IgD-negative memory B cell (primary cell): ENCODE measurements at regions not wholly inside any gene's neighbourhood (a gene's known extent, or its start where the extent isn't known, plus 50 kb on each side); places are given as distances from the start of the nearest gene placed in this dataset.

Experiments used
- H3K27ac Mint-ChIP-seq, 3 donors: one replicate each; pipeline ENCODE4 v1.8.0; 2020 to 2022; ENCODE audit warnings: mild to moderate bottlenecking in 3 of 3, mixed read lengths in 3 of 3, moderate library complexity in 1 of 3
- H3K27me3 Mint-ChIP-seq: one replicate; pipeline ENCODE4 v1.8.0; 2021; ENCODE audit warnings: mixed read lengths
- H3K36me3 Mint-ChIP-seq: one replicate; pipeline ENCODE4 v1.8.0; 2020; ENCODE audit warnings: mild to moderate bottlenecking, mixed read lengths
- H3K4me1 Mint-ChIP-seq, 3 donors: one replicate each; pipeline ENCODE4 v1.8.0; 2020 to 2022; ENCODE audit warnings: mixed read lengths in 3 of 3, mild to moderate bottlenecking in 1 of 3
- H3K4me3 Mint-ChIP-seq, 4 donors: one replicate each; pipeline ENCODE4 v1.8.0; 2020 to 2022; ENCODE audit warnings: mild to moderate bottlenecking in 4 of 4, mixed read lengths in 4 of 4, moderate library complexity in 3 of 4
- H3K9me3 Mint-ChIP-seq, 3 donors: one replicate each; pipeline ENCODE4 v1.8.0; 2020 to 2021; ENCODE audit warnings: mixed read lengths in 3 of 3, mild to moderate bottlenecking in 1 of 3

DNA sequence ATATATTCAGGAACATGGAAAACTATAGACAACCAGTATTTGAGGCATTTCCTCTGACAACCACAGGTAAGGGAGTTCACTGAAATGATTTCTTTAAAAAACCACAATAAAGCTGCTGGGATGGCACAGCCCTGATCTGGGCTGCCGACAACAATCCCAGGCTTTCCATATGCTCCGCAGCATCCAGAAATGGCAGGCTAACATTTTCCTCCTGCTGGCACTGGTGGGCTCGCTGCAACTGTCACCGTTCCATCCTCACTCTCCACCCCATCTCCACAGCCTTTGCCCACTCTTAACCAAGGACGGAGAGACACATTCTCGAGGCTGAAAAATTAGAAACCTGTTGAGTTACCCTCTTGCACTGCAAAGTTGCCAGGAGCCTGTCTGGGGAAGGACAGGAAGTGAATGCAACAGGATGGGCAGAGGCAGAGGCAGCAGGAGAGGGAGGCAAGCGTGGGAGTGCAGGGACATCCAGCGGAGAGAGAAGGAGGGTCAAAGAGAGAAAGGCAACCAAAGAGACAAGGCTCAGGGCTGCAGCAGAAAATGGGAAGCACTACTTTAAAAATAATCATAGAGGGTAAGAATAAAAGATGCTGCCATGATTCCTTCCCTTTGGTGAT is 79.0 kb upstream of the ARRDC4 start:
- Mint-ChIP-seq H3K9me3 (peaks cover 0 to 8% (median 2%) of the 10 kb centered on the region in 3 donors), H3K27ac (no peak overlapping the region)

GRCh38 chr15:97884513-97885131 is 75.9 kb upstream of the ARRDC4 start:
- Mint-ChIP-seq H3K27me3 (no peaks in the 10 kb centered on the region), H3K4me1 (no peaks in the 10 kb centered on the region), H3K27ac (no peak overlapping the region), H3K36me3 (no peaks in the 10 kb centered on the region), H3K4me3 (no peak overlapping the region), H3K9me3 (peaks cover 0 to 8% (median 3%) of the 10 kb centered on the region in 3 donors)

More for the DNA sequence above, 79.0 kb upstream of the ARRDC4 start:
- no peaks in the 10 kb centered on the region for H3K27me3 Mint-ChIP-seq
- H3K36me3 Mint-ChIP-seq: no peaks in the 10 kb centered on the region
- H3K4me1 Mint-ChIP-seq: no peaks in the 10 kb centered on the region
- no peak overlapping the region for H3K4me3 Mint-ChIP-seq

DNA sequence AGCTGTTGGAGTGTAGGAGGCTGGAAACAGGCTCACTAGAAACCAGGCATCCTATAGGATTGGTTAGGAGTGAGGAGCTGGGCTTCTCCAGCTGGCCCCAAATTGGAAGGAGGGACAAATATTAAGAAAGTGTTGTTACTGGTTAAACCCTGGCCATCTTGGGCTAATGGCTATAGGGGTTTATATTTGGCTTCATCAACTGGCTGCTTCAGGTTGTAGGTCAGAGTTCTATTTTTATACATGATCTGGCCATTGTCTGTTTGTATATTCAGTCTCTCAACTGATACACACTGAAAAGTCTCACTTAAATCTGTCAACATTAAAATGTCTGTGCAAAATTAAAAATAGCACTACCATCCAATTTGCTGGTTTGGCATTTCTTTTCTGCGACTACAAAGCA is 70.2 kb upstream of the ARRDC4 start:
- no peaks in the 10 kb centered on the region for H3K4me1 Mint-ChIP-seq
- no peak overlapping the region for H3K27ac Mint-ChIP-seq
- H3K36me3 Mint-ChIP-seq: no peaks in the 10 kb centered on the region
- H3K4me3 Mint-ChIP-seq: no peak overlapping the region
- H3K27me3 Mint-ChIP-seq: no peaks in the 10 kb centered on the region
- peaks cover 0 to 3% (median under 1%) of the 10 kb centered on the region in 3 donors for H3K9me3 Mint-ChIP-seq

DNA sequence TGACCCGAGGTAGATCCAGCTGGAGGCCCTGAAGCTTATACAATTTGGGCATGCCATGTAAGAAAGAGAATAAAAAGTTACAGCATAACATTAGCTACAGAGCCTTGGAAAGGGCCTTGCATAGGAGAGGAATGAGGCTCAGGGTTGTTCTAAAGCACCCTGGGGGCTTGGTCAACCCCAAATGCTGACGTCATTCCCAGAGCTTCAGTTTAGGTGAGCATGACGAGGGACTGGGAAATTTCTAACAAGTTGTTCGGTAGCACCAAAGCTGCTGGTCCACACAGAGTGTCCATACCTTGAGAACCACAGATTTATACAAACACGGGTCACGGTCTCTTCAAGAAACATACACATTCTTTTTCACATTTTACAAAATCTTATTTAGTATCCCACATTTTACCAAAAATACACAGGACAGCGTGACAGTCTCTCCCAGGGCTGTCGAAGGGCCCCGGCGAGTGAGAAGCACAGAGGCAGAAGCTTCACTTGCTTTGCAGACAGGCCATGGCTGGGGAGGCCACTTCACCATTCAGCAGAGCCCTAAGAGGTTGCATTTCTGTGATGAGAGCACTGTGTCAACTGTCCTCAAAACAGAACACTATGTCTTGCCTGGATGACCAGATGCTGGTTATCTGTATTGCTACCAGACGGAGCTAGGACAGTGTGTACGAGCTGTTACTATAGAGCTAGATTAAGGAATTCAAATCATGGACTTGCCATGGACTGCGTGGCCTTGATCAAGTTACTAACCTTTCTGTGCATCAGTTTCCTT is 68.2 kb upstream of the ARRDC4 start:
- H3K4me3 Mint-ChIP-seq: no peak overlapping the region
- no peaks in the 10 kb centered on the region for H3K4me1 Mint-ChIP-seq
- no peak overlapping the region for H3K27ac Mint-ChIP-seq
- no peaks in the 10 kb centered on the region for H3K27me3 Mint-ChIP-seq
- H3K9me3 Mint-ChIP-seq: peaks cover 0 to 3% (median 2%) of the 10 kb centered on the region in 3 donors
- H3K36me3 Mint-ChIP-seq: no peaks in the 10 kb centered on the region

- Mint-ChIP-seq H3K27ac (peak overlapping the region in 1 of 3 donors; percentile 7), H3K4me1 (no peaks in the 10 kb centered on the region), H3K9me3 (peaks cover 0 to 3% (median 2%) of the 10 kb centered on the region in 3 donors), H3K4me3 (no peak overlapping the region), H3K27me3 (no peaks in the 10 kb centered on the region), H3K36me3 (no peaks in the 10 kb centered on the region)
Measured at GRCh38 chr15:97893967-97894366, 66.5 kb upstream of the ARRDC4 start.

DNA sequence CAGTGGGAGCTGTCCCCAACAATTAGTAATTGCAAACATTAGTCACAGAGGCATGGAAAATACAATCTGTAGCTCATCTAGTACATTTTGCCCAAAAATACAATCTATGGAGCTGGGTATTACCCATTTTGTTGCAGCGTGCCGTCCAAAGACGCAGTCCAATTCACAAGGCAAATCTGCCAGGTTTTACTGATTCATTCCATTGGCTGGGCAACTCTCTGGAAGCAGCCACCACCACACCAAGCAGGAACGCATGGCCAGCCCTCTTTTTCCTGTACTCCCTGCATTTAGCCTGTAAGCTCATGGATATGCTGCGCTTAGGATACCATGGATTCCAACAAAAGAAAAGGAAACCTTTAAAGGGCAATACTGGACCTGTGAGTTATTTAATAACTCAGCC is 60.5 kb upstream of the ARRDC4 start:
- Mint-ChIP-seq H3K9me3 (peaks cover 0 to 2% (median 0%) of the 10 kb centered on the region in 3 donors), H3K27me3 (peaks cover 4% of the 10 kb centered on the region), H3K36me3 (no peaks in the 10 kb centered on the region), H3K4me3 (no peak overlapping the region), H3K27ac (no peak overlapping the region), H3K4me1 (no peaks in the 10 kb centered on the region)

DNA sequence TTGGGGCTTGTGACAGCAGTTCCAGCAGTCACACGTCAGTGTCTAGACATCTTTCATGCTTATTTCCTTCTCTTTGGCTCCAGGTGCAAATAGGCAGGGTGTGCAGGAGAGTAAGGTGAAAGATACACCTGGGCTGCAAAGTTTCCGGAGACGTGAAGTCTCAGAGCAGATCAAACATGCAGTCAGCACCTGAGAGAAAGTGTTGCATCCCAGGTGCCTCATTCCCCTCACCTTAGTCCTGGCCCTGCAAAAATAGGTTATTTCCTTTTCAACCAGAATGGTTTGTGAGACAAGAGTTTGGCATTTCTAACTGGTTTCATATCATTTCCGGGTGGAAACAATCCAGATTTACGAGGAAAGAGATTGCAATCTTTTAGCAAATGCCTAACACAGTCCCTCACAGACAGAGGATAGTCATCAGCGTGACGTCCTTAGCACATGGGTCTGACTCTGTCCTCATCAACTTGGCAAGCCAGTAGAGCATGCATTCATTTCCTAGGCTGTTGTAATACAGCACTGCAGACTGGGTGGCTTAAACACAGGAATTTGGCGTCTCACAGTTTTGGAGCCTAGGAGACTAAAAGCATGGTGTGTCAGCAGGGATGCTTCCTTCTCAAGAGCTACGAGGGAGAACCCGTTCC is 58.2 kb upstream of the ARRDC4 start:
- H3K4me1 Mint-ChIP-seq: no peaks in the 10 kb centered on the region
- no peaks in the 10 kb centered on the region for H3K36me3 Mint-ChIP-seq
- H3K27me3 Mint-ChIP-seq: peaks cover 4% of the 10 kb centered on the region

DNA sequence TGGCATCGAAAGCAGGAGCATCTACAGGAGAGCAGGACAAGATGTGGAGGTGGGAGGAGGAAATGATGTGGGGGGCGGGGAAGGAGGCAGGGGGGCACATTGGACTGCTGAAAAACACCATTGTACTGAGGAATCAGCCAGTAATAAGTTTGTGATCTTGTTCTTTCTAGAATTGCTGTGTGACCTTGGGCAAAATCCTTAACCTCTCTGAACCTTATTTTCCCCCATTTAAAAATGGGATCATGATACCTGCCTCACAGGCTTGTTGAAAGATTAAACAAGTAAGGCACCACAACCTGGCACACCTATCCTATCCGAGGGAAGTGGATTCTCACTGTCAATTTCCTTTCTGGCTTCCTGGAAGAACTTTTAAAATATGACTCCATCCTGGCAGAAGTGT is 56.9 kb upstream of the ARRDC4 start:
- H3K27ac Mint-ChIP-seq: no peak overlapping the region
- H3K27me3 Mint-ChIP-seq: peaks cover 4% of the 10 kb centered on the region

More for the DNA sequence above, 58.2 kb upstream of the ARRDC4 start:
- Mint-ChIP-seq H3K4me3 (no peak overlapping the region), H3K27ac (peak overlapping the region in 1 of 3 donors; percentile 35), H3K9me3 (no peaks in the 10 kb centered on the region)

GRCh38 chr15:97903971-97904572 is 56.4 kb upstream of the ARRDC4 start:
- H3K9me3 Mint-ChIP-seq: peaks cover 0 to 3% (median 0%) of the 10 kb centered on the region in 3 donors
- H3K36me3 Mint-ChIP-seq: no peaks in the 10 kb centered on the region
- H3K27me3 Mint-ChIP-seq: peaks cover 4% of the 10 kb centered on the region
- no peaks in the 10 kb centered on the region for H3K4me1 Mint-ChIP-seq
- no peak overlapping the region for H3K4me3 Mint-ChIP-seq
- H3K27ac Mint-ChIP-seq: no peak overlapping the region

More for the DNA sequence above, 56.9 kb upstream of the ARRDC4 start:
- H3K9me3 Mint-ChIP-seq: peaks cover 0 to 3% (median 0%) of the 10 kb centered on the region in 3 donors
- no peak overlapping the region for H3K4me3 Mint-ChIP-seq
- H3K4me1 Mint-ChIP-seq: no peaks in the 10 kb centered on the region
- H3K36me3 Mint-ChIP-seq: no peaks in the 10 kb centered on the region

DNA sequence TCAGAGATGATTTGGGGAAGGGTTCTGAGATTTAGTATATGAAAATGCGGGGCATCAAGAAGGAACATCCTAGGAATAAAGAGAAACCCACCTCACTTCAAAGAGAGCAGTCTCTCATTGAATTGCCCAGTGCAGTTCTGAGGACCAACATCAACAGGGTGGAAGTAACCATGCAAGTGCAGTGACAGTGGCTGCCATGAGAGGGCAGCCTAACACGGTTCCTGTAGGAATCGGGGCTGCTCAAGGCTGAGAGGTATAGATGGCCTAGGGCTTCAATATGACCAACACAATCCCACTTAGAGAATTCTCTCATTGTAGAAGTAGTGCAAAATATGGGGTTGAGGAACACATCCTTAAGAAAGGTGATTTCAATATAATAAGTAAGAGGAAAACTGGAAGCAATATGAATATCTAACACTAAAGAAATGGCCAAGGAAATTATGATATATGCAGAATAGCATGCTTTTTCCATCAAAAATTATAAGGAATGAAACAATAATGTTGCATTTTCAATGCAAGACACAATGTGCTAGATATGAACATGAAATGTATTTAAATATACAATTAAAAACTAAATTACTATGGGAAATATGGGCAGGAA is 51.1 kb upstream of the ARRDC4 start:
- H3K4me1 Mint-ChIP-seq: peaks cover 0 to 4% (median 0%) of the 10 kb centered on the region in 3 donors
- H3K27me3 Mint-ChIP-seq: no peaks in the 10 kb centered on the region
- H3K9me3 Mint-ChIP-seq: peaks cover 0 to 4% (median 3%) of the 10 kb centered on the region in 3 donors
- H3K27ac Mint-ChIP-seq: no peak overlapping the region
- no peaks in the 10 kb centered on the region for H3K36me3 Mint-ChIP-seq
- H3K4me3 Mint-ChIP-seq: no peak overlapping the region
